ENCODE measurements at regions not wholly inside any gene's neighbourhood (a gene's known extent, or its start where the extent isn't known, plus 50 kb on each side); places are given as distances from the start of the nearest gene placed in this dataset.

DNA sequence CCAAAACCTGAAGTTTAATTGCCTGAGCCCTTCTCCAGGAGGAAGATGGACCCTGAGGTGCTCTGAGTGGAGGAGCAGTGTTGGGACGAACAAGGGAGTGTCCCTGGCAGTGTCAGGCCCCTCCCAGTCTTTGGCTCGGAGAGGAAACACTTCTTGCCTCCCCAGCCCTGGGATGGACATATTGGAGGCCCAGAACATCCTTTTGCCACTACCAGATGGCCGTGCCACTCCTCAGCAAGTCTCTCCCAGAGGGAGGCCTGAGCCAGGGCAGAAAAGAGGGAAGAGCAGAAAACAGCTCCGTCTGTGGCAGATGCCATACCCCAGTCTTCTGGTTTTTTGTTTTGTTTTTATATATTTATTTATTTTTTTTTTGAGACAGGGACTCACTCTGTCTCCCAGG, 91.5 kb upstream of the CRHR1 start:
- TF ChIP-seq POLR2A (IDR thresholded peaks at IDR 0.05): no peak
- TF ChIP-seq, protein P1, sequence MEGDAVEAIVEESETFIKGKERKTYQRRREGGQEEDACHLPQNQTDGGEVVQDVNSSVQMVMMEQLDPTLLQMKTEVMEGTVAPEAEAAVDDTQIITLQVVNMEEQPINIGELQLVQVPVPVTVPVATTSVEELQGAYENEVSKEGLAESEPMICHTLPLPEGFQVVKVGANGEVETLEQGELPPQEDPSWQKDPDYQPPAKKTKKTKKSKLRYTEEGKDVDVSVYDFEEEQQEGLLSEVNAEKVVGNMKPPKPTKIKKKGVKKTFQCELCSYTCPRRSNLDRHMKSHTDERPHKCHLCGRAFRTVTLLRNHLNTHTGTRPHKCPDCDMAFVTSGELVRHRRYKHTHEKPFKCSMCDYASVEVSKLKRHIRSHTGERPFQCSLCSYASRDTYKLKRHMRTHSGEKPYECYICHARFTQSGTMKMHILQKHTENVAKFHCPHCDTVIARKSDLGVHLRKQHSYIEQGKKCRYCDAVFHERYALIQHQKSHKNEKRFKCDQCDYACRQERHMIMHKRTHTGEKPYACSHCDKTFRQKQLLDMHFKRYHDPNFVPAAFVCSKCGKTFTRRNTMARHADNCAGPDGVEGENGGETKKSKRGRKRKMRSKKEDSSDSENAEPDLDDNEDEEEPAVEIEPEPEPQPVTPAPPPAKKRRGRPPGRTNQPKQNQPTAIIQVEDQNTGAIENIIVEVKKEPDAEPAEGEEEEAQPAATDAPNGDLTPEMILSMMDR (IDR thresholded peaks at IDR 0.05): no peak

Data from testis (tissue), 2 donors.